Colonic mucosa (tissue), 4 donors: ENCODE measurements at regions not wholly inside any gene's neighbourhood (a gene's known extent, or its start where the extent isn't known, plus 50 kb on each side); places are given as distances from the start of the nearest gene placed in this dataset.

Experiments
- DNase-seq: peaks from one replicate; pipeline ENCODE4 v3.0.0-alpha.2; 2020
- H3K27ac ChIP-seq: fragments of 200-600 bp; one replicate; pipeline ENCODE4 v1.8.0; 2021
- H3K27me3 ChIP-seq: fragments of 200-600 bp; one replicate; pipeline ENCODE4 v1.8.0; 2021
- H3K36me3 ChIP-seq: fragments of 200-600 bp; one replicate; pipeline ENCODE4 v1.8.0; 2021
- H3K4me1 ChIP-seq: fragments of 200-600 bp; one replicate; pipeline ENCODE4 v1.8.0; 2021; ENCODE audit warnings: mild to moderate bottlenecking
- H3K4me3 ChIP-seq: fragments of 200-600 bp; one replicate; pipeline ENCODE4 v1.8.0; 2021
- H3K9ac ChIP-seq, 2 donors: one replicate each; pipeline ENCODE4 v1.7.0; 2013; ENCODE audit warnings: control low read depth in 2 of 2, low read depth in 2 of 2, low read length in 2 of 2
- H3K9me3 ChIP-seq: fragments of 200-600 bp; one replicate; pipeline ENCODE4 v1.8.0; 2021
- CTCF ChIP-seq: fragments of 200-600 bp; IDR thresholded peaks from one replicate; pipeline ENCODE4 v1.8.0; 2022; ENCODE audit warnings: antibody characterized with exemption, mild to moderate bottlenecking
- intact Hi-C: fragments of 100-400 bp; cut with DNase I; formaldehyde crosslinking; loops from one replicate; pipeline ENCODE4 v1.14.1; 2022
- donor health status: healthy.
- donor health status: DM: no; HTN: no; CAD: no.
- donor health status: DM: no; HTN: no; CAD: no.

DNA sequence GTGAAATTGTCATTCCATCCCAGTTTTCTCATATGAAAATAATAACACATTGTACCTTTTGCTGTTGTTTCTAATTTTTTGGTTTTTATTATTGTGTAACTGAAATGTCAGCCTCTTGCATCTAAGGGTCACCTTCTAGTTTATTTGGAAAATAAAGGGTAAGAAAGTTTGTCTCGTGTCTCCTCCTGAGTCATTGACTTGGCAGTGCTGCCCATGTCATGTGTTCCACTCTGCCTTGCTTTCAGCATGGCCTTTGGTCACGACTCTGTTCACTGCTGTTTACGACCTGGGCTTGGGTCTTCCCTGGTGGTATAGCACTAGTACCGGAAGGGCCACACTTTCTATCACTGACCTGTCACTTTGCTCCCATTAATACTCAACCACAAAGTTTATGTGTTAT is 171.4 kb upstream of the RSPO3 start:
- intact Hi-C loops = no loop called here
- Histone ChIP-seq H3K27ac (no peak overlapping the region), H3K4me3 (no peak overlapping the region), H3K36me3 (no peaks in the 10 kb centered on the region), H3K4me1 (no peaks in the 10 kb centered on the region), H3K9ac (no peak overlapping the region), H3K9me3 (no peaks in the 10 kb centered on the region), H3K27me3 (no peaks in the 10 kb centered on the region)
- peak; percentile 25 for DNase-seq
- TF ChIP-seq CTCF = no peak

- no peak overlapping the region for H3K4me3 ChIP-seq
- DNase-seq = no peak
- no peaks in the 10 kb centered on the region for H3K27me3 ChIP-seq
- no peaks in the 10 kb centered on the region for H3K9me3 ChIP-seq
- no peaks in the 10 kb centered on the region for H3K36me3 ChIP-seq
- no peaks in the 10 kb centered on the region for H3K4me1 ChIP-seq
- intact Hi-C loops = no loop called here
- no peak overlapping the region for H3K9ac ChIP-seq
- no peak for TF ChIP-seq CTCF
- no peak overlapping the region for H3K27ac ChIP-seq
Measured at GRCh38 chr6:126949786-126950185, 168.7 kb upstream of the RSPO3 start.

DNA sequence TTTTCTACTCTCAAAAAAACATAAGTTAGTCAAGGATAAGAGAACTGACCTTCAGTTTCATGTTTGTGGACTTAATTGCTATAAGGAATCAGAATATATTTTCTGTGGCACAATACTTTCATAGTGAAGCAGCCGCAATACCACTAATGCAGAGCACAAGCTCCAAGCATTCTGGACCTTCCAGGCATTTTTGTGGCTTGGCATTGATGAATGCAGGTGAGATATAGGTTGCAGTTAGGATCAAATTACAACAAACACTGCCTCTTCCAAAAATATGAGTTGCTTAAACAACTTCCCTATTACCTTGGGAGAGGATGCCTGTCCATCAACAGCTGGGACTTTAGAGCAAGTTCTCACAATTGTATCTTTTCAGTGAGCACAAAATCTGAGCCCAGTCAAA is 162.8 kb upstream of the RSPO3 start:
- H3K4me1 ChIP-seq = no peaks in the 10 kb centered on the region
- DNase-seq = no peak

DNA sequence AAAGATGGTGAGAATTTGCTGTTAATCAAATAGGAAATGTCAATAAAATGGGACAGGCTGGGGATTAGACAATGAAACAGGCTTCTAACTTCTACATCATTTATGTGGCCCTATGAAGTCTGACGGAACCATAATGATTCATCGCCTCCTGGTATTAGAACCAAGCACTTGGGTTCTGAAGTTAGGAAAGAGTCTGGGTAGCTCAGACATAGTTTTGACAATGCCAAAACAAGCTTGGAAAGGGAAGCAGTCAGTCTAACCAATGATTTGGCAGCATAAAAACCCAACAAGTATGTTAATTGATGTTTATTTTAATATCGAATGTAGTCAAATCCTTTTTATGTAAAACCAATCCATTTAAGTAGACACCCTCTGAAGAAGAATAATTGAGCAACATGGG is 160.8 kb upstream of the RSPO3 start:
- TF ChIP-seq CTCF = no peak
- Histone ChIP-seq H3K27me3 (no peaks in the 10 kb centered on the region), H3K36me3 (no peaks in the 10 kb centered on the region), H3K9ac (no peak overlapping the region), H3K4me3 (no peak overlapping the region), H3K9me3 (no peaks in the 10 kb centered on the region), H3K4me1 (no peaks in the 10 kb centered on the region), H3K27ac (no peak overlapping the region)
- intact Hi-C loops = no loop called here
- DNase-seq = no peak

More for the DNA sequence above, 162.8 kb upstream of the RSPO3 start:
- Histone ChIP-seq H3K27ac (no peak overlapping the region), H3K4me3 (no peak overlapping the region), H3K36me3 (no peaks in the 10 kb centered on the region), H3K9me3 (no peaks in the 10 kb centered on the region), H3K27me3 (no peaks in the 10 kb centered on the region), H3K9ac (no peak overlapping the region)
- intact Hi-C loops = no loop called here
- TF ChIP-seq CTCF = no peak

DNA sequence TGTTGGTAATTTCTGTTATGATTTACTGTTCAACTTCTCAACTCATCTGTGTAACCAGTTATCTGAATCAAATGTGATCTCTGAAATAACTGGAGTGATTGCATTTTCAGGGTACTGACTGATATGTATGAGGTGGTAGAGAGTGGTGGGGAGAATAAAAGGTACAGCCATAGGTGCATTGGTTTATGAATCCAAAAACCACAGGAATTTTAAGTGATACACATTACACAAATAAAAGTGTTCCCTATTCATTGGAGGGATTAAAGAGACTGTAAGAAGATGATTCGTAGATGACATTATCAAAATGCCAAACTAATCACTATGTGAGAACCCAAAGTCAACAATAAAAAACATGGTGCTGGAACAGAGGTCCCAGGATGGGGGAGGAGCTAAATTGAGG is 158.7 kb upstream of the RSPO3 start:
- H3K27me3 ChIP-seq = no peaks in the 10 kb centered on the region
- no peak for DNase-seq
- intact Hi-C loops = no loop called here

More for the DNA sequence above, 158.7 kb upstream of the RSPO3 start:
- H3K27ac ChIP-seq = no peak overlapping the region
- H3K36me3 ChIP-seq = no peaks in the 10 kb centered on the region
- H3K4me3 ChIP-seq = no peak overlapping the region
- TF ChIP-seq CTCF = no peak
- H3K9ac ChIP-seq = no peak overlapping the region
- H3K4me1 ChIP-seq = no peaks in the 10 kb centered on the region
- no peaks in the 10 kb centered on the region for H3K9me3 ChIP-seq
